A673 (cell line): ENCODE measurements at regions not wholly inside any gene's neighbourhood (a gene's known extent, or its start where the extent isn't known, plus 50 kb on each side); places are given as distances from the start of the nearest gene placed in this dataset.
A peak's percentile ranks its signal among the peaks of the same experiment; 100 is the strongest.
"Not testable (repeated sequence)": the region's sequence is repeated elsewhere in the genome, so short reads cannot be mapped to it uniquely, and the experiment has no call there.

Experiments used
- BruUV-seq: library from RNA; stranded (reverse); fragments of 400-500 nt; replicated peaks from 2 replicates; lab custom pipeline; 2021; lab: Mats Ljungman, UMichigan
- CTCF ChIA-PET: fragments of 300-600 bp; sonication (Branson Sonifier 250); formaldehyde crosslinking; loops from one replicate; lab custom pipeline; 2022; ENCODE audit warnings: antibody characterized with exemption; lab: Charles Lee
- POLR2A ChIA-PET: fragments of 300-600 bp; sonication (Branson Sonifier 250); formaldehyde crosslinking; loops from one replicate; lab custom pipeline; 2022; ENCODE audit warnings: antibody characterized with exemption; ENCODE audit not compliant: low non-redundant PET; lab: Charles Lee
- DNase-seq: peaks from one replicate; pipeline ENCODE4 v3.0.0-alpha.2; 2015; ENCODE audit warnings: low spot score
- H3K27ac ChIP-seq: fragments of 200-600 bp; sonication (generic); 2 replicates; pipeline ENCODE4 v1.5.1; 2016; ENCODE audit warnings: mixed run types, low read depth, mild to moderate bottlenecking, mixed read lengths, antibody characterized with exemption, low read length; ENCODE audit not compliant: poor library complexity, severe bottlenecking
- H3K27me3 ChIP-seq: fragments of 200-600 bp; sonication (generic); replicated peaks from 2 replicates; pipeline ENCODE4 v1.6.1; 2017; ENCODE audit warnings: mixed run types, low read depth, mild to moderate bottlenecking, mixed read lengths, antibody characterized with exemption, low read length; ENCODE audit not compliant: insufficient read depth, poor library complexity
- H3K36me3 ChIP-seq: fragments of 200-600 bp; sonication (generic); 2 replicates; pipeline ENCODE4 v1.6.1; 2016; ENCODE audit warnings: mixed run types, mild to moderate bottlenecking, mixed read lengths, antibody characterized with exemption, low read length; ENCODE audit not compliant: insufficient read depth, poor library complexity, severe bottlenecking
- H3K4me1 ChIP-seq: fragments of 200-600 bp; sonication (generic); 2 replicates; pipeline ENCODE4 v1.6.1; 2017; ENCODE audit warnings: mixed run types, mild to moderate bottlenecking, mixed read lengths, antibody characterized with exemption, low read length; ENCODE audit not compliant: insufficient read depth, poor library complexity, severe bottlenecking
- H3K4me3 ChIP-seq: fragments of 200-600 bp; sonication (generic); 2 replicates; pipeline ENCODE4 v1.5.1; 2016; ENCODE audit warnings: low read depth, mixed run types, mild to moderate bottlenecking, mixed read lengths, low read length; ENCODE audit not compliant: poor library complexity, severe bottlenecking
- H3K9me3 ChIP-seq: fragments of 200-600 bp; sonication (generic); 2 replicates; pipeline ENCODE4 v1.6.1; 2016; ENCODE audit warnings: mixed run types, low read depth, mild to moderate bottlenecking, mixed read lengths, antibody characterized with exemption, low read length; ENCODE audit not compliant: poor library complexity, severe bottlenecking
- intact Hi-C: fragments of 100-400 bp; cut with micrococcal nuclease; formaldehyde crosslinking; loops from one replicate; pipeline ENCODE4 v1.10.0; 2022; ENCODE audit not compliant: unreplicated experiment

DNA sequence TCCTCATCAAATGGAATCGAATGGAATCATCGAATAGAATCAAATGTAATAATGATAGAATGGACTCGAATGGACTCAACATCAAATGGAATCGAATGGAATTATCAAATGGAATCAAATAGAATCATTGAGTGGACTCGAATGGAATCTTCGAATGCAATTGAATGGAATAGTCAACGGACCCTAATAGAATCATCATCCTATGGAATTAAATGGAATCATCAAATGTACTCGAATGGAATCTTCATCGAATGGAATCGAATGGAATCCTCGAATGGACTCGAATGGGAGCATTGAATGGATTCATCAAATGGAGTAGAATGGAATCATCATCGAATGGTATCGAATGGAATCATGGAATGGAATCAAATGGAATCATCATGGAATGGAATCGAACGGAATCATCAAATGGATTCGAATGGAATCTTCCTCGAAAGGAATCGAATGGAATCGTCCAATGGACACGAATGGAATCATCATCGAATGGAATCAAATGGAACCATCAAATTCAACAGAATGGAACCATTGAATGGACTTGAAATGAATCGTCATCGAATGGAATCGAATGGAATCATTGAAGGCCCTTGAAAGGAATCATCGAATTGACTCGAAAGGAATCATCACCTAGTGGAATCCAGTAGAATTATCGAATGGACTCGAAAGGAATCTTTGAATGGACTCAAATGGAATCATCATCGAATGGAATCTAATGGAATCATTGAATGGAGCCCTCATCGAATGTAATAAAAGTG, 224.9 kb downstream of the SHCBP1 start:
- peak; percentile 11 for DNase-seq
- BruUV-seq, intact Hi-C loops, H3K4me1 ChIP-seq, POLR2A ChIA-PET, H3K36me3 ChIP-seq, H3K27me3 ChIP-seq, CTCF ChIA-PET, H3K4me3 ChIP-seq, H3K27ac ChIP-seq: not testable (repeated sequence)
- peaks cover 15% of the 10 kb centered on the region for H3K9me3 ChIP-seq

DNA sequence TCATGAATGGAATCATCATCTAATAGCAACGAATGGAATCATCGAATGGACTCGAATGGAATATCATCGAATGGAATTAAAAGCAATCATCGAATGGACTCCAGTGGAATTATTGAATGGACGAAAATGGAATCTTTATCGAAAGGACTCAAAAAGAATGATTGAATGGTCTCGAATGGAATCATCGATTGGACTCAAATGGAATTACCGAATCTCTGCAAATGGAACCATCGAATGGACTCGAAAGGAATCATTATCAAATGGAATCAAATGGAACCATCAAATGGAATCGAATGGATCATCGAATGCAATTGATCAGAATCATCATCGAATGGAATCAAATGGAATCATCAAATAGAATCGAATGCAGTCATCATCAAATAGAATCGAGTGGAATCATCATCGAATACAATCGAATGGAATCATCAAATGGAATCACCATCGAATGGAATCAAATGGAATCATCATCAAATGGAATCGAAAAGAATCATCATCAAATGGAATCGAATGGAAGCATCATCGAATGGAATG, 225.7 kb downstream of the SHCBP1 start:
- H3K36me3 ChIP-seq, BruUV-seq, CTCF ChIA-PET, H3K4me1 ChIP-seq, intact Hi-C loops, H3K27ac ChIP-seq, H3K27me3 ChIP-seq, H3K4me3 ChIP-seq, POLR2A ChIA-PET: not testable (repeated sequence)
- peak; percentile 38 for DNase-seq
- H3K9me3 ChIP-seq: peaks cover 15% of the 10 kb centered on the region

DNA sequence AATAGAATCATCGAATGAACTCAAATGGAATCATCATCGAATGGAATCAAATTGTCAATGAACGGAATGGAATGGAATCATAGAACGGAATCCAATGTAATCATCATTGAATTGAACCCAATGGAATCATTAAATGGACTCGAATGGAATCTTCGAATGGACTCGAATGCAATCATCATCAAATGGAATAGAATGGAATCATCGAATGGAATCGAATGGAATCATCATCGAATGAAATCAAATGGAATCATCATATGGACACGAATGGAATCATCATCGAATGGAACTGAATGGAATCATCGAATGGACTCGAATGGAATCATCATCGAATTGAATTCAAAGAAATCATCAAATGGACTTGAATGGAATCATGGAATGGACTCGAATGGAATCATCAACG, 226.2 kb downstream of the SHCBP1 start:
- H3K27me3 ChIP-seq, BruUV-seq, H3K36me3 ChIP-seq, H3K27ac ChIP-seq, CTCF ChIA-PET, H3K4me3 ChIP-seq, H3K4me1 ChIP-seq, POLR2A ChIA-PET, intact Hi-C loops: not testable (repeated sequence)
- H3K9me3 ChIP-seq: peaks cover 15% of the 10 kb centered on the region
- DNase-seq: peak; percentile 23

DNA sequence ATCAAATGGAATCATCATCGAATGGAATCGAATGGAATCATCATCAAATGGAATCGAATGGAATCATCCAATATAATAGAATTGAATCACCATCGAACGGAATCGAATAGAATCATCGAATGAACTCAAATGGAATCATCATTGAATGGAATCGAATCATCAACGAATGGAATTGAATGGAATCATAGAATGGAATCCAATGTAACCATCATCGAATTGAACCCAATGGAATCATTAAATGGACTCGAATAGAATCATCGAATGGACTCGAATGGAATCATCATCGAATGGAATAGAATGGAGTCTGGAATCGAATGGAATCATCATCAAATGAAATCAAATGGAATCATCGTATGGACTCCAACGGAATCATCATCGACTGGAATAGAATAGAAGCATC, 227.0 kb downstream of the SHCBP1 start:
- POLR2A ChIA-PET: not testable (repeated sequence)

GRCh38 chr16:46392930-46393722, 228.1 kb downstream of the SHCBP1 start:
- CTCF ChIA-PET, H3K27ac ChIP-seq, POLR2A ChIA-PET, H3K4me3 ChIP-seq, H3K27me3 ChIP-seq, H3K36me3 ChIP-seq, BruUV-seq, H3K4me1 ChIP-seq, intact Hi-C loops: not testable (repeated sequence)
- DNase-seq: peak; percentile 56
- peaks cover 22% of the 10 kb centered on the region for H3K9me3 ChIP-seq

More for the DNA sequence above, 227.0 kb downstream of the SHCBP1 start:
- H3K36me3 ChIP-seq, CTCF ChIA-PET, intact Hi-C loops, H3K4me1 ChIP-seq, BruUV-seq, H3K27me3 ChIP-seq, H3K27ac ChIP-seq, H3K4me3 ChIP-seq: not testable (repeated sequence)
- peak; percentile 14 for DNase-seq
- peaks cover 21% of the 10 kb centered on the region for H3K9me3 ChIP-seq

DNA sequence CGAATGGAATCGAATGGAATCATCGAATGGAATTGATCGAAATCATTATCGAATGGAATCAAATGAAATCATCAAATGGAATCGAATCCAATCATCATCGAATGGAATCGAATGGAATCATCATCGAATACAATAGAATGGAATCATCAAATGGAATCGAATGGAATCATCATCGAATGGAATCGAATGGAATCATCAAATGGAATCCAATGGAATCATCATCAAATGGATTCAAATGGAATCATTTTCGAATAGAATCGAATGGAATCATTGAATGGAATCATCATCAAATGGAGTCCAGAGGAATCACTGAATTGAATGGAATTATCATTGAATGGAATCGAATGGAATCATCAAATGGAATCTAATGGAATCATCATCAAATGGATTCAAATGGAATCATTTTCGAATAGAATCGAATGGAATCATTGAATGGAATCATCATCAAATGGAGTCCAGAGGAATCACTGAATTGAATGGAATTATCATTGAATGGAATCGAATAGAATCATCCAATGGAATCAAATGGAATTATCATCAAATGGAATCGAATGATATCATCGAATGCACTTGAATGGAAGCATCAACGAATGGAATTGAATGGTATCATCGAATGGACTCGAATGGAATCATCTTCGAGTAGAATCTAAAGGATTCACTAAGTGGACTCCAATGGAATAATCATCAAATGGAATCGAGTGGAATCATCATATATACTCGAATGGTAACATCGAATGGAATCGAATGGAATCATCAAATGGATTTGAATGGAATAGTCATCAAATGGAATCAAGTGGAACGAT, 230.3 kb downstream of the SHCBP1 start:
- H3K36me3 ChIP-seq, intact Hi-C loops, H3K27ac ChIP-seq, CTCF ChIA-PET, H3K4me1 ChIP-seq, POLR2A ChIA-PET, BruUV-seq, H3K27me3 ChIP-seq, H3K4me3 ChIP-seq: not testable (repeated sequence)
- peaks cover 18% of the 10 kb centered on the region for H3K9me3 ChIP-seq
- peak; percentile 41 for DNase-seq

DNA sequence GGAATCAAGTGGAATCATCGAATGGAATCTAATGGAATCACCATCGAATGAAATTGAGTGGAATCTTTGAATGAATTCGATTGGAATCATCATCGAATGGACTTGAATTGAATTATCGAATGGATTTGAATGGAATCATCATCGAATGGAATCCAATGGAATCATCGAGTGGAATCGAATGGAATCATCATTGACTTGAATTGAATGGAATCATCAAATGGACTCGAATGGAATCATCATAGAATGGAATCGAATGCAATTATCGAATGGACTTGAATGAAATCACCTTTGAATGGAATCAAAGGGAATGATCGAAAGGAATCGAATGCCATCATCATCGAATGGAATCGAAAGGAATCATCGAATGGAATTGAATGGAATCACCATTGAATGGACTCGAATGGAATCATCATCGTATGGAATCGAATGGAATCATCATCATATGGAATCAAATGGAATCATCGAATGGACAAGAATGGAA, 231.6 kb downstream of the SHCBP1 start:
- H3K27me3 ChIP-seq, CTCF ChIA-PET, intact Hi-C loops, H3K36me3 ChIP-seq, POLR2A ChIA-PET, H3K4me3 ChIP-seq, H3K27ac ChIP-seq, BruUV-seq, H3K4me1 ChIP-seq: not testable (repeated sequence)
- DNase-seq: peak; percentile 95
- peaks cover 16% of the 10 kb centered on the region for H3K9me3 ChIP-seq
